ENCODE measurements at regions not wholly inside any gene's neighbourhood (a gene's known extent, or its start where the extent isn't known, plus 50 kb on each side); places are given as distances from the start of the nearest gene placed in this dataset.

GRCh38 chr6:41434803-41435481, 99.5 kb downstream of the NCR2 start:
- Histone ChIP-seq H3K27me3 (ENCODE audit: insufficient read depth, low read length) (peaks cover 21% of the 10 kb centered on the region), H3K4me1 (ENCODE audit: insufficient read depth, low read length) (peaks cover 13% of the 10 kb centered on the region)
- H3K27me3 Mint-ChIP-seq (ENCODE audit: low read depth, unreplicated experiment): peaks cover 28% of the 10 kb centered on the region

GRCh38 chr6:41437604-41438003, 102.2 kb downstream of the NCR2 start:
- Histone ChIP-seq H3K4me3 (ENCODE audit: insufficient read depth, low read depth, low read length) (no peak overlapping the region), H3K9ac (ENCODE audit: low read length) (no peak overlapping the region), H3K27me3 (ENCODE audit: insufficient read depth, low read length) (peaks cover 36% of the 10 kb centered on the region), H3K27ac (ENCODE audit: low read depth, low read length) (no peak overlapping the region), H2AFZ (ENCODE audit: low read depth, low read length) (no peak overlapping the region), H3K36me3 (ENCODE audit: insufficient read depth, low read length) (no peaks in the 10 kb centered on the region), H4K20me1 (ENCODE audit: insufficient read depth, low read length) (no peaks in the 10 kb centered on the region), H3K79me2 (ENCODE audit: insufficient read depth, low read length) (no peaks in the 10 kb centered on the region), H3K4me1 (ENCODE audit: insufficient read depth, low read length) (no peaks in the 10 kb centered on the region), H3K4me2 (ENCODE audit: low read length) (no peak overlapping the region), H3K9me3 (ENCODE audit: insufficient read depth, low read depth, low read length) (no peaks in the 10 kb centered on the region)
- TF ChIP-seq EZH2 (IDR thresholded peaks at IDR 0.05; ENCODE audit: insufficient read depth, low read length) (no peak), CTCF (IDR thresholded peaks at IDR 0.05; ENCODE audit: insufficient read depth, low read depth, low read length) (no peak)
- Mint-ChIP-seq H3K27me3 (ENCODE audit: low read depth, unreplicated experiment) (peaks cover 30% of the 10 kb centered on the region), H3K9me3 (ENCODE audit: unreplicated experiment) (no peaks in the 10 kb centered on the region), H3K4me1 (ENCODE audit: low read depth, unreplicated experiment) (peaks cover 4% of the 10 kb centered on the region), H3K36me3 (ENCODE audit: low read depth, unreplicated experiment) (no peaks in the 10 kb centered on the region), H3K4me3 (ENCODE audit: unreplicated experiment) (no peak overlapping the region), H3K27ac (ENCODE audit: unreplicated experiment) (no peak overlapping the region)
- DNase-seq (ENCODE audit: low read depth) (no peak), FAIRE-seq (no peak)

More at GRCh38 chr6:41434803-41435481, 99.5 kb downstream of the NCR2 start:
- Histone ChIP-seq H4K20me1 (ENCODE audit: insufficient read depth, low read length) (no peaks in the 10 kb centered on the region), H3K79me2 (ENCODE audit: insufficient read depth, low read length) (no peaks in the 10 kb centered on the region), H3K27ac (ENCODE audit: low read depth, low read length) (no peak overlapping the region), H3K9me3 (ENCODE audit: insufficient read depth, low read depth, low read length) (no peaks in the 10 kb centered on the region), H3K4me3 (ENCODE audit: insufficient read depth, low read depth, low read length) (no peak overlapping the region), H2AFZ (ENCODE audit: low read depth, low read length) (no peak overlapping the region), H3K9ac (ENCODE audit: low read length) (no peak overlapping the region), H3K4me2 (ENCODE audit: low read length) (no peak overlapping the region), H3K36me3 (ENCODE audit: insufficient read depth, low read length) (no peaks in the 10 kb centered on the region)
- no peak for DNase-seq (ENCODE audit: low read depth)
- H3K4me3 Mint-ChIP-seq (ENCODE audit: unreplicated experiment): no peak overlapping the region
- no peak overlapping the region for H3K27ac Mint-ChIP-seq (ENCODE audit: unreplicated experiment)
- FAIRE-seq: no peak
- H3K4me1 Mint-ChIP-seq (ENCODE audit: low read depth, unreplicated experiment): peaks cover 10% of the 10 kb centered on the region
- H3K9me3 Mint-ChIP-seq (ENCODE audit: unreplicated experiment): no peaks in the 10 kb centered on the region
- H3K36me3 Mint-ChIP-seq (ENCODE audit: low read depth, unreplicated experiment): peaks cover 1% of the 10 kb centered on the region
- TF ChIP-seq CTCF (IDR thresholded peaks at IDR 0.05; ENCODE audit: insufficient read depth, low read depth, low read length) (no peak), EZH2 (IDR thresholded peaks at IDR 0.05; ENCODE audit: insufficient read depth, low read length) (no peak)

- DNase-seq (ENCODE audit: low read depth) (no peak), FAIRE-seq (no peak)
- Histone ChIP-seq H3K36me3 (ENCODE audit: insufficient read depth, low read length) (no peaks in the 10 kb centered on the region), H3K79me2 (ENCODE audit: insufficient read depth, low read length) (no peaks in the 10 kb centered on the region), H3K27me3 (ENCODE audit: insufficient read depth, low read length) (peaks cover 38% of the 10 kb centered on the region), H3K4me2 (ENCODE audit: low read length) (no peak overlapping the region), H2AFZ (ENCODE audit: low read depth, low read length) (no peak overlapping the region), H3K4me1 (ENCODE audit: insufficient read depth, low read length) (peaks cover 8% of the 10 kb centered on the region), H3K9ac (ENCODE audit: low read length) (no peak overlapping the region), H3K27ac (ENCODE audit: low read depth, low read length) (no peak overlapping the region), H3K9me3 (ENCODE audit: insufficient read depth, low read depth, low read length) (no peaks in the 10 kb centered on the region), H3K4me3 (ENCODE audit: insufficient read depth, low read depth, low read length) (no peak overlapping the region), H4K20me1 (ENCODE audit: insufficient read depth, low read length) (no peaks in the 10 kb centered on the region)
- Mint-ChIP-seq H3K4me3 (ENCODE audit: unreplicated experiment) (no peak overlapping the region), H3K27ac (ENCODE audit: unreplicated experiment) (no peak overlapping the region), H3K27me3 (ENCODE audit: low read depth, unreplicated experiment) (peaks cover 28% of the 10 kb centered on the region), H3K36me3 (ENCODE audit: low read depth, unreplicated experiment) (no peaks in the 10 kb centered on the region), H3K4me1 (ENCODE audit: low read depth, unreplicated experiment) (peaks cover 7% of the 10 kb centered on the region), H3K9me3 (ENCODE audit: unreplicated experiment) (no peaks in the 10 kb centered on the region)
- TF ChIP-seq EZH2 (IDR thresholded peaks at IDR 0.05; ENCODE audit: insufficient read depth, low read length) (no peak), CTCF (IDR thresholded peaks at IDR 0.05; ENCODE audit: insufficient read depth, low read depth, low read length) (no peak)
Measured at GRCh38 chr6:41438746-41439145, 103.3 kb downstream of the NCR2 start.

All from astrocyte (in vitro differentiated cells and primary cell).